IMR-90 (cell line): ENCODE measurements at regions not wholly inside any gene's neighbourhood (a gene's known extent, or its start where the extent isn't known, plus 50 kb on each side); places are given as distances from the start of the nearest gene placed in this dataset.

Experiments used
- ATAC-seq: fragments of 200-7000 bp; cut with Tn5 transposase; 2 replicates; pipeline ENCODE4 v1.9.1; 2020; ENCODE audit warnings: low read depth, mild to moderate bottlenecking, moderate library complexity
- BruUV-seq: library from RNA; stranded (reverse); fragments of 400-500 nt; replicated peaks from 2 replicates; lab custom pipeline; 2021; lab: Mats Ljungman, UMichigan
- CTCF ChIA-PET: fragments of 300-600 bp; formaldehyde crosslinking; extraction: SDS; loops from one replicate; lab custom pipeline; 2021; ENCODE audit warnings: antibody characterized with exemption; lab: Yijun Ruan, JAX
- POLR2A ChIA-PET: fragments of 300-600 bp; sonication (Branson Sonifier 250); formaldehyde crosslinking; loops from one replicate; lab custom pipeline; 2022; ENCODE audit warnings: antibody characterized with exemption; ENCODE audit not compliant: unreplicated experiment; lab: Charles Lee
- DNase-seq: peaks from one replicate; pipeline ENCODE4 v3.0.0; 2013
- H2AFZ ChIP-seq: replicated peaks from 2 replicates; pipeline ENCODE3; 2013; ENCODE audit warnings: low read length, mild to moderate bottlenecking; ENCODE audit not compliant: poor library complexity
- H2AK5ac ChIP-seq: 2 replicates; pipeline ENCODE4 v1.6.1; 2013; ENCODE audit warnings: low read depth, low read length, inconsistent platforms
- H2AK9ac ChIP-seq: replicated peaks from 2 replicates; pipeline ENCODE3; 2013; ENCODE audit warnings: mild to moderate bottlenecking, low read depth, low read length, moderate library complexity; ENCODE audit not compliant: poor library complexity
- H2BK120ac ChIP-seq: 2 replicates; pipeline ENCODE4 v1.6.1; 2013; ENCODE audit warnings: low read depth, low read length, inconsistent platforms
- H2BK15ac ChIP-seq: 3 replicates; pipeline ENCODE4 v1.6.1; 2013; ENCODE audit warnings: low read depth, low read length, inconsistent platforms
- H2BK20ac ChIP-seq: 2 replicates; pipeline ENCODE4 v1.6.1; 2013; ENCODE audit warnings: low read depth, mild to moderate bottlenecking, inconsistent platforms, low read length, moderate library complexity
- H2BK5ac ChIP-seq: 2 replicates; pipeline ENCODE4 v1.6.1; 2013; ENCODE audit warnings: mild to moderate bottlenecking, low read depth, low read length, inconsistent platforms; ENCODE audit not compliant: poor library complexity, severe bottlenecking
- H3K14ac ChIP-seq: replicated peaks from 2 replicates; pipeline ENCODE4 v1.6.1; 2013; ENCODE audit warnings: low read depth, low read length, inconsistent platforms
- H3K18ac ChIP-seq: 2 replicates; pipeline ENCODE4 v1.6.1; 2013; ENCODE audit warnings: low read depth, low read length, control low read depth
- H3K23ac ChIP-seq: 2 replicates; pipeline ENCODE4 v1.6.1; 2013; ENCODE audit warnings: low read depth, low read length, inconsistent platforms
- H3K27ac ChIP-seq: 2 replicates; pipeline ENCODE4 v1.5.1; 2013; ENCODE audit warnings: mild to moderate bottlenecking, control low read depth, low read length; ENCODE audit not compliant: insufficient read depth
- H3K27me3 ChIP-seq: 2 replicates; pipeline ENCODE4 v1.6.1; 2013; ENCODE audit warnings: low read length; ENCODE audit not compliant: control insufficient read depth, insufficient read depth
- H3K36me3 ChIP-seq: 2 replicates; pipeline ENCODE4 v1.6.1; 2013; ENCODE audit warnings: low read length, mixed read lengths; ENCODE audit not compliant: control insufficient read depth, insufficient read depth
- H3K4ac ChIP-seq: 2 replicates; pipeline ENCODE4 v1.6.1; 2013; ENCODE audit warnings: low read depth, low read length, inconsistent platforms
- H3K4me1 ChIP-seq: 2 replicates; pipeline ENCODE4 v1.6.1; 2013; ENCODE audit warnings: low read length, mixed read lengths; ENCODE audit not compliant: control insufficient read depth, insufficient read depth
- H3K4me2 ChIP-seq: 2 replicates; pipeline ENCODE4 v1.6.1; 2013; ENCODE audit warnings: low read depth, mild to moderate bottlenecking, control low read depth, low read length, moderate library complexity
- H3K4me3 ChIP-seq: 2 replicates; pipeline ENCODE4 v1.5.1; 2013; ENCODE audit warnings: low read depth, mild to moderate bottlenecking, control low read depth, low read length, moderate library complexity; ENCODE audit not compliant: insufficient read depth
- H3K56ac ChIP-seq: 2 replicates; pipeline ENCODE4 v1.6.1; 2013; ENCODE audit warnings: low read length, inconsistent platforms; ENCODE audit not compliant: insufficient read depth; ENCODE audit errors: extremely low read depth
- H3K79me1 ChIP-seq, 2 experiments: 2 replicates each; pipeline ENCODE4 v1.6.1; 2013; ENCODE audit warnings: low read length in 2 of 2, inconsistent platforms in 1 of 2, low read depth in 1 of 2
- H3K9ac ChIP-seq: 2 replicates; pipeline ENCODE4 v1.6.1; 2013; ENCODE audit warnings: low read depth, low read length, control low read depth
- H3K9me1 ChIP-seq: 2 replicates; pipeline ENCODE4 v1.6.1; 2013; ENCODE audit warnings: low read length, inconsistent platforms; ENCODE audit not compliant: insufficient read depth
- H3K9me3 ChIP-seq: 2 replicates; pipeline ENCODE4 v1.6.1; 2013; ENCODE audit warnings: low read length; ENCODE audit not compliant: control insufficient read depth, insufficient read depth
- H4K20me1 ChIP-seq: 2 replicates; pipeline ENCODE4 v1.6.1; 2013; ENCODE audit warnings: low read length, inconsistent platforms; ENCODE audit not compliant: insufficient read depth
- H4K5ac ChIP-seq: 2 replicates; pipeline ENCODE4 v1.6.1; 2013; ENCODE audit warnings: mild to moderate bottlenecking, low read depth, low read length, control low read depth
- H4K8ac ChIP-seq, 2 experiments: 2 replicates each; pipeline ENCODE4 v1.6.1; 2013; ENCODE audit warnings: low read depth in 2 of 2, low read length in 2 of 2, control low read depth in 1 of 2, inconsistent platforms in 1 of 2
- H4K91ac ChIP-seq: 2 replicates; pipeline ENCODE4 v1.6.1; 2013; ENCODE audit warnings: low read depth, low read length, inconsistent platforms; ENCODE audit not compliant: insufficient read depth
- BHLHE40 ChIP-seq: fragments of 150-350 bp; IDR thresholded peaks from 2 replicates; pipeline ENCODE4 v1.6.1; 2016; ENCODE audit warnings: mild to moderate bottlenecking, low read depth, low read length
- CEBPB ChIP-seq: IDR thresholded peaks from 2 replicates; pipeline ENCODE4 v1.6.1; 2012; ENCODE audit warnings: low read depth, low read length, improper control_type of control experiment
- CHD1 ChIP-seq: IDR thresholded peaks from 2 replicates; pipeline ENCODE4 v1.6.1; 2012; ENCODE audit warnings: low read depth, low read length, improper control_type of control experiment
- FOS ChIP-seq: fragments of 150-350 bp; IDR thresholded peaks from 2 replicates; pipeline ENCODE4 v1.6.1; 2016; ENCODE audit warnings: low read depth, low read length
- MAFK ChIP-seq: IDR thresholded peaks from 2 replicates; pipeline ENCODE4 v1.6.1; 2012; ENCODE audit warnings: low read depth, low read length, improper control_type of control experiment
- MAZ ChIP-seq: IDR thresholded peaks from 2 replicates; pipeline ENCODE4 v1.6.1; 2012; ENCODE audit warnings: low read depth, mild to moderate bottlenecking, low read length, improper control_type of control experiment, moderate library complexity, borderline replicate concordance
- MXI1 ChIP-seq: IDR thresholded peaks from 2 replicates; pipeline ENCODE4 v1.6.1; 2012; ENCODE audit warnings: low read depth, mild to moderate bottlenecking, low read length, moderate library complexity, borderline replicate concordance
- NFE2L2 ChIP-seq: fragments of 150-350 bp; IDR thresholded peaks from 2 replicates; pipeline ENCODE4 v1.6.1; 2016; ENCODE audit warnings: low read depth, mild to moderate bottlenecking, low read length
- POLR2A ChIP-seq: IDR thresholded peaks from 2 replicates; pipeline ENCODE4 v1.6.1; 2012; ENCODE audit warnings: mild to moderate bottlenecking, low read depth, low read length
- RAD21 ChIP-seq: IDR thresholded peaks from 2 replicates; pipeline ENCODE4 v1.6.1; 2012; ENCODE audit warnings: low read length, improper control_type of control experiment
- RCOR1 ChIP-seq: IDR thresholded peaks from 2 replicates; pipeline ENCODE4 v1.6.1; 2012; ENCODE audit warnings: mild to moderate bottlenecking, low read length, improper control_type of control experiment; ENCODE audit not compliant: insufficient replicate concordance
- RFX5 ChIP-seq: IDR thresholded peaks from 2 replicates; pipeline ENCODE4 v1.8.0; 2012; ENCODE audit warnings: low read depth, mild to moderate bottlenecking, low read length, moderate library complexity
- SMC3 ChIP-seq: fragments of 150-350 bp; IDR thresholded peaks from 2 replicates; pipeline ENCODE4 v1.6.1; 2016; ENCODE audit warnings: low read depth, mild to moderate bottlenecking, antibody characterized with exemption, low read length, moderate library complexity
- USF2 ChIP-seq: fragments of 150-350 bp; IDR thresholded peaks from 2 replicates; pipeline ENCODE4 v1.6.1; 2017; ENCODE audit warnings: mild to moderate bottlenecking, antibody characterized with exemption, low read length, low read depth
- WGBS, 2 experiments: methylation state at CpG; one replicate each; pipeline versions ENCODE4 v1.1.5 to v1.1.7; 2013; ENCODE audit warnings: missing lambda C conversion rate in 2 of 2; ENCODE audit not compliant: insufficient read length in 1 of 2; ENCODE audit errors: extremely low coverage in 2 of 2; 5-methylcytosine and 5-hydroxymethylcytosine counted together
- dilution Hi-C: fragments of 300-500 bp; cut with HindIII; formaldehyde crosslinking; loops from one replicate; pipeline ENCODE4 v1.14.3; 2018; ENCODE audit warnings: low sequenced_read_pairs; ENCODE audit not compliant: unreplicated experiment
- in situ Hi-C: fragments of 300-500 bp; cut with MboI; formaldehyde crosslinking; loops from 3 replicates; pipeline ENCODE4 v1.14.3; 2019; ENCODE audit warnings: low sequenced_read_pairs, inconsistent platforms, mixed read lengths
- intact Hi-C: fragments of 100-400 bp; cut with micrococcal nuclease; formaldehyde crosslinking; loops from 2 replicates; pipeline ENCODE4 v1.10.0; 2022
- TF ChIP-seq, protein P1 (sequence below): fragments of 150-350 bp; IDR thresholded peaks from 2 replicates; pipeline ENCODE4 v1.6.1; 2016; ENCODE audit warnings: low read depth, mild to moderate bottlenecking, low read length, moderate library complexity, borderline replicate concordance
- TF ChIP-seq, protein P2 (sequence below): conservative IDR thresholded peaks from 2 replicates; pipeline ENCODE4 v1.5.1; 2012; ENCODE audit warnings: mild to moderate bottlenecking, low read depth, low read length, improper control_type of control experiment

DNA sequence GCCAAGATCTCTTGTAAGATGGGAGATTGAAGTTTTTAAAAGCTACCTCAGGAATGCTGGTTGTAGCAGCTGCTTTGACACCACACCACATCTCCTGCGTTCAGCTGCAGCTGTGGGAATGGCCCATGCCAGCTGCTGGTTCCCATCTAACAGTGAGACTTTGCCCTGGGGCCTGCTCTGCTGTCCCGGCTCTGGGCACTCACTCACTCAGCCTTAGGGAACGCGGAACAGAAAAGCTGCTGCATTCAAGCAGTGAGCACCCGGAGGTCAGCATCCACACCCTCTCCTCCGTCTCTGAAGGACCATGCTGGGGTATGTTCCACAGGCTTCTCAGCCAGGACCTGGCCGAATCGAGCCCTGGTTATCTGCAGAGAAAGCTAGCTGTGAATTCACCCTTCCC is 197.1 kb upstream of the CXCL12 start:
- ChIA-PET POLR2A (no interaction called here), CTCF (no interaction called here)
- Histone ChIP-seq H3K56ac (no peak overlapping the region), H3K36me3 (no peaks in the 10 kb centered on the region), H2AK9ac (no peak overlapping the region), H2BK5ac (no peak overlapping the region), H4K91ac (no peak overlapping the region), H3K23ac (no peak overlapping the region), H4K20me1 (no peaks in the 10 kb centered on the region), H3K9me1 (no peaks in the 10 kb centered on the region), H3K4ac (no peak overlapping the region), H3K14ac (no peak overlapping the region), H2AK5ac (no peak overlapping the region), H3K4me2 (no peak overlapping the region), H2BK15ac (no peak overlapping the region), H3K9ac (no peak overlapping the region), H4K8ac (no peak overlapping the region), H3K79me1 (no peaks in the 10 kb centered on the region), H2BK20ac (no peak overlapping the region), H3K27me3 (no peaks in the 10 kb centered on the region), H4K5ac (no peak overlapping the region), H3K4me3 (no peak overlapping the region), H3K9me3 (no peaks in the 10 kb centered on the region), H3K27ac (no peak overlapping the region), H3K4me1 (peaks cover 2% of the 10 kb centered on the region; the same call in 1 of the 2 replicates), H2BK120ac (no peak overlapping the region), H2AFZ (peak overlapping the region; percentile 68), H3K18ac (no peak overlapping the region)
- no peak for ATAC-seq
- DNase-seq: no peak
- no TSS peak for BruUV-seq
- TF ChIP-seq POLR2A: no peak
- TF ChIP-seq MAZ: no peak
- no peak for TF ChIP-seq MXI1
- no peak for TF ChIP-seq BHLHE40
- no peak for TF ChIP-seq RAD21
- TF ChIP-seq RCOR1: no peak
- TF ChIP-seq CEBPB: no peak
- TF ChIP-seq, protein P1, sequence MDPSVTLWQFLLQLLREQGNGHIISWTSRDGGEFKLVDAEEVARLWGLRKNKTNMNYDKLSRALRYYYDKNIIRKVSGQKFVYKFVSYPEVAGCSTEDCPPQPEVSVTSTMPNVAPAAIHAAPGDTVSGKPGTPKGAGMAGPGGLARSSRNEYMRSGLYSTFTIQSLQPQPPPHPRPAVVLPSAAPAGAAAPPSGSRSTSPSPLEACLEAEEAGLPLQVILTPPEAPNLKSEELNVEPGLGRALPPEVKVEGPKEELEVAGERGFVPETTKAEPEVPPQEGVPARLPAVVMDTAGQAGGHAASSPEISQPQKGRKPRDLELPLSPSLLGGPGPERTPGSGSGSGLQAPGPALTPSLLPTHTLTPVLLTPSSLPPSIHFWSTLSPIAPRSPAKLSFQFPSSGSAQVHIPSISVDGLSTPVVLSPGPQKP: no peak
- TF ChIP-seq MAFK: no peak
- TF ChIP-seq NFE2L2: no peak
- TF ChIP-seq CHD1: no peak
- no peak for TF ChIP-seq FOS
- TF ChIP-seq USF2: no peak
- no peak for TF ChIP-seq RFX5
- no peak for TF ChIP-seq SMC3
- TF ChIP-seq, protein P2, sequence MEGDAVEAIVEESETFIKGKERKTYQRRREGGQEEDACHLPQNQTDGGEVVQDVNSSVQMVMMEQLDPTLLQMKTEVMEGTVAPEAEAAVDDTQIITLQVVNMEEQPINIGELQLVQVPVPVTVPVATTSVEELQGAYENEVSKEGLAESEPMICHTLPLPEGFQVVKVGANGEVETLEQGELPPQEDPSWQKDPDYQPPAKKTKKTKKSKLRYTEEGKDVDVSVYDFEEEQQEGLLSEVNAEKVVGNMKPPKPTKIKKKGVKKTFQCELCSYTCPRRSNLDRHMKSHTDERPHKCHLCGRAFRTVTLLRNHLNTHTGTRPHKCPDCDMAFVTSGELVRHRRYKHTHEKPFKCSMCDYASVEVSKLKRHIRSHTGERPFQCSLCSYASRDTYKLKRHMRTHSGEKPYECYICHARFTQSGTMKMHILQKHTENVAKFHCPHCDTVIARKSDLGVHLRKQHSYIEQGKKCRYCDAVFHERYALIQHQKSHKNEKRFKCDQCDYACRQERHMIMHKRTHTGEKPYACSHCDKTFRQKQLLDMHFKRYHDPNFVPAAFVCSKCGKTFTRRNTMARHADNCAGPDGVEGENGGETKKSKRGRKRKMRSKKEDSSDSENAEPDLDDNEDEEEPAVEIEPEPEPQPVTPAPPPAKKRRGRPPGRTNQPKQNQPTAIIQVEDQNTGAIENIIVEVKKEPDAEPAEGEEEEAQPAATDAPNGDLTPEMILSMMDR: no peak
- dilution Hi-C loops (no loop called here), in situ Hi-C loops (no loop called here), intact Hi-C loops (no loop called here)
- WGBS, 2 experiments: no CpG with 5 or more reads among the region's 8 CpGs
